WERI-Rb-1 (cell line): ENCODE measurements at regions not wholly inside any gene's neighbourhood (a gene's known extent, or its start where the extent isn't known, plus 50 kb on each side); places are given as distances from the start of the nearest gene placed in this dataset.

Experiments used
- DNase-seq: peaks from one replicate; pipeline ENCODE4 v3.0.0-alpha.2; 2020
- H3K27ac ChIP-seq: fragments of 250-450 bp; sonication (Bioruptor Pico); 2 replicates; pipeline ENCODE4 v1.5.1; 2020; ENCODE audit warnings: mild to moderate bottlenecking, moderate library complexity
- H3K27me3 ChIP-seq: fragments of 250-450 bp; sonication (Bioruptor Pico); 2 replicates; pipeline ENCODE4 v1.5.1; 2021; ENCODE audit warnings: mild to moderate bottlenecking, low read depth, moderate library complexity; ENCODE audit not compliant: insufficient read depth, severe bottlenecking
- H3K36me3 ChIP-seq: fragments of 250-450 bp; sonication (Bioruptor Pico); 2 replicates; pipeline ENCODE4 v1.5.1; 2020; ENCODE audit warnings: mild to moderate bottlenecking, moderate library complexity
- H3K4me3 ChIP-seq: 2 replicates; pipeline ENCODE4 v1.5.1; 2011; ENCODE audit warnings: low read depth, mild to moderate bottlenecking, control low read depth, low read length
- H3K9me3 ChIP-seq: fragments of 250-450 bp; sonication (Bioruptor Pico); 2 replicates; pipeline ENCODE4 v1.5.1; 2021; ENCODE audit warnings: mild to moderate bottlenecking, moderate library complexity; ENCODE audit not compliant: severe bottlenecking
- CTCF ChIP-seq: IDR thresholded peaks from 2 replicates; pipeline ENCODE4 v1.5.1; 2011; ENCODE audit warnings: low read depth, mild to moderate bottlenecking, control low read depth, inconsistent platforms, low read length

- DNase-seq: no peak
- peaks cover 2% of the 10 kb centered on the region for H3K9me3 ChIP-seq
- no peaks in the 10 kb centered on the region for H3K36me3 ChIP-seq
- peaks cover 17% of the 10 kb centered on the region for H3K27me3 ChIP-seq
- H3K4me3 ChIP-seq: no peak overlapping the region
- H3K27ac ChIP-seq: no peak overlapping the region
- no peak for TF ChIP-seq CTCF
Measured at GRCh38 chr17:52477824-52478699, 319.5 kb upstream of the CA10 start.

- TF ChIP-seq CTCF: no peak
- Histone ChIP-seq H3K27ac (no peak overlapping the region), H3K27me3 (peaks cover 17% of the 10 kb centered on the region), H3K36me3 (no peaks in the 10 kb centered on the region), H3K4me3 (no peak overlapping the region), H3K9me3 (no peaks in the 10 kb centered on the region)
- no peak for DNase-seq
Measured at GRCh38 chr17:52476638-52477313, 318.3 kb upstream of the CA10 start.

GRCh38 chr17:52470553-52470952, 312.0 kb upstream of the CA10 start:
- Histone ChIP-seq H3K27me3 (no peaks in the 10 kb centered on the region), H3K27ac (no peak overlapping the region), H3K4me3 (no peak overlapping the region), H3K9me3 (no peaks in the 10 kb centered on the region), H3K36me3 (no peaks in the 10 kb centered on the region)
- peak; percentile 10 for DNase-seq
- no peak for TF ChIP-seq CTCF

- no peak for DNase-seq
- Histone ChIP-seq H3K9me3 (no peaks in the 10 kb centered on the region), H3K36me3 (no peaks in the 10 kb centered on the region), H3K27me3 (peaks cover 3% of the 10 kb centered on the region), H3K27ac (no peak overlapping the region), H3K4me3 (no peak overlapping the region)
- no peak for TF ChIP-seq CTCF
Measured at GRCh38 chr17:52465407-52465806, 306.9 kb upstream of the CA10 start.

GRCh38 chr17:52451294-52451861, 292.9 kb upstream of the CA10 start:
- Histone ChIP-seq H3K27ac (no peak overlapping the region), H3K9me3 (no peaks in the 10 kb centered on the region), H3K36me3 (no peaks in the 10 kb centered on the region), H3K4me3 (no peak overlapping the region), H3K27me3 (peaks cover 21% of the 10 kb centered on the region)
- TF ChIP-seq CTCF: no peak
- no peak for DNase-seq
